Neural cell (in vitro differentiated cells): ENCODE measurements at regions not wholly inside any gene's neighbourhood (a gene's known extent, or its start where the extent isn't known, plus 50 kb on each side); places are given as distances from the start of the nearest gene placed in this dataset.

Source experiments
- EZH2 ChIP-seq: fragments of 200-600, 300-800 bp; shearing (Covaris generic), sonication (generic); IDR thresholded peaks from 2 replicates; pipeline ENCODE4 v1.6.1; 2014; ENCODE audit warnings: antibody characterized with exemption, low read length, borderline replicate concordance, mild to moderate bottlenecking; ENCODE audit not compliant: insufficient read depth, poor library complexity, severe bottlenecking
- MXI1 ChIP-seq: fragments of 450-650 bp; conservative IDR thresholded peaks from 2 replicates; pipeline ENCODE4 v1.6.1; 2014; ENCODE audit warnings: antibody characterized with exemption, mild to moderate bottlenecking; ENCODE audit not compliant: poor library complexity, severe bottlenecking
- TF ChIP-seq, protein P1 (sequence below): fragments of 450-650 bp; IDR thresholded peaks from 2 replicates; pipeline ENCODE4 v1.5.1; 2014; ENCODE audit warnings: antibody characterized with exemption, mild to moderate bottlenecking, moderate library complexity; ENCODE audit not compliant: poor library complexity, severe bottlenecking

DNA sequence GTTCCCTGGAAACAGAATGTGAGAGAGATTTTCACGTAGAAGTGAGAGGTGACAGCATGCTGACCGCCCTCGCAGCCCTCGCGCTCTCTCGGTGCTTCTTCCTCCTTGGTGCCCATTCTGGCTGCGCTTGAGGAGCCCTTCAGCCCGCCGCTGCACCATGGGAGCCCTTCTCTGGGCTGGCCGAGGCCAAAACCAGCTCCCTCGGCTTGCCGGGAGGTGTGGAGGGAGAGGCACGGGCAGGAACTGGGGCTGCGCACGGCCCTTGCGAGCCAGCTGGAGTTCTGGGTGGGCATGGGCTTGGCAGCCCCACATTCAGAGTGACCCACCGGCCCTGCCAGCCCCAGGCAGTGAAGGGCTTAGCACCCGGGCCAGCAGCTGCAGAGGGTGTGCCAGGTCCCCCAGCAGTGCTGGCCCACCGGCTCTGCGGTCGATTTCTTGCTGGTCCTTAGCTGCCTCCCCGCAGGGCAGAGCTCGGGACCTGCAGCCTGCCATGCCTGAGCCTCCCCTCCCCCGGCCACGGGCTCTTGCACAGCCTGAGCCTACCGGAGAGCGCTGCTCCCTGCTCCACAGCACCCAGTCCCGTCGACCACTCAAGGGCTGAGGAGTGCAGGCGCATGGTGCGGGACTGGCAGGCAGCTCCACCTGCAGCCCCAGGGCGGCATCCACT lies 888.7 kb upstream of the ZWINT start:
- TF ChIP-seq, protein P1, sequence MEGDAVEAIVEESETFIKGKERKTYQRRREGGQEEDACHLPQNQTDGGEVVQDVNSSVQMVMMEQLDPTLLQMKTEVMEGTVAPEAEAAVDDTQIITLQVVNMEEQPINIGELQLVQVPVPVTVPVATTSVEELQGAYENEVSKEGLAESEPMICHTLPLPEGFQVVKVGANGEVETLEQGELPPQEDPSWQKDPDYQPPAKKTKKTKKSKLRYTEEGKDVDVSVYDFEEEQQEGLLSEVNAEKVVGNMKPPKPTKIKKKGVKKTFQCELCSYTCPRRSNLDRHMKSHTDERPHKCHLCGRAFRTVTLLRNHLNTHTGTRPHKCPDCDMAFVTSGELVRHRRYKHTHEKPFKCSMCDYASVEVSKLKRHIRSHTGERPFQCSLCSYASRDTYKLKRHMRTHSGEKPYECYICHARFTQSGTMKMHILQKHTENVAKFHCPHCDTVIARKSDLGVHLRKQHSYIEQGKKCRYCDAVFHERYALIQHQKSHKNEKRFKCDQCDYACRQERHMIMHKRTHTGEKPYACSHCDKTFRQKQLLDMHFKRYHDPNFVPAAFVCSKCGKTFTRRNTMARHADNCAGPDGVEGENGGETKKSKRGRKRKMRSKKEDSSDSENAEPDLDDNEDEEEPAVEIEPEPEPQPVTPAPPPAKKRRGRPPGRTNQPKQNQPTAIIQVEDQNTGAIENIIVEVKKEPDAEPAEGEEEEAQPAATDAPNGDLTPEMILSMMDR, result no peak
- no peak for TF ChIP-seq EZH2
- TF ChIP-seq MXI1, result no peak
